Femur (tissue), 1 donor: ENCODE measurements at regions not wholly inside any gene's neighbourhood (a gene's known extent, or its start where the extent isn't known, plus 50 kb on each side); places are given as distances from the start of the nearest gene placed in this dataset.
"Not testable (repeated sequence)": the region's sequence is repeated elsewhere in the genome, so short reads cannot be mapped to it uniquely, and the experiment has no call there.

Source experiments
- DNase-seq: peaks from one replicate; pipeline ENCODE4 v3.0.0-alpha.2; 2017

GRCh38 chr18:56487801-56488200 is 150.6 kb downstream of the TXNL1 start:
- DNase-seq = no peak

DNA sequence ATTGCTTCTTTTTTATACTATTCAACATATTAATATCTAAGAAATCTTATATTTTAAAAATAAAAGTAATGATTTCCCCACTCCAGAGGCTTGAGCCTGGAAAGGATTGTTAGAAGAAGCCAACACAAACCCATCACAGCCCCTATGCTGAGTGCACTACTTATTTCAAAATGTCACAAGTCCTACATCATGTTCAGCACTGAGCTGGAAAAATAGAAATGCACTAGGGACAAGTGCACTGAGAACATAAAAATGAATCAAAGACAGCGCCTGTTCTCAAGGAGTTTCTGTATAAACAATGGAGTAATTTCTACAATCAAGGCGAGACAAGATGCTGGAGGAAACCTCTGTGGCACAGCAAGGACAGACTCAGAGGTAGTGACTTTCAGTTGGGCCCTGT is 155.0 kb downstream of the TXNL1 start:
- DNase-seq = no peak

DNA sequence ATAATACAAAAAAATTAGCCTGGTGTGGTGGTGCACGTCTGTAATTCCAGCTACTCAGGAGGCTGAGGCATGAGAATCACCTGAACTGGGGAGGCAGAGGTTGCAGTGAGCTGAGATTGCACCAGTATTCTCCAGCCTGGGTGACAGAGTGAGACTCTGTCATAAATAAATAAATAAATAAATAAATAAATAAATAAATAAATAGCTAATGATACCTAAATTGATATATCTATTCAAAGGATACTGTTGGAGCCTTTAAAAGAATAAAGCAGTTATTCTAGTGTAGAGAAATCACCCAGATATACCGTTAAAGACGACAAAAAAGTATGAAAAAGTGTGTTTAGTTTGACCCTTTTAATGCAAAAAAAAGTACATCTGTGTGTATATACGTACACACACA is 155.6 kb downstream of the TXNL1 start:
- DNase-seq = not testable (repeated sequence)

GRCh38 chr18:56481751-56482150 is 156.6 kb downstream of the TXNL1 start:
- DNase-seq = no peak

DNA sequence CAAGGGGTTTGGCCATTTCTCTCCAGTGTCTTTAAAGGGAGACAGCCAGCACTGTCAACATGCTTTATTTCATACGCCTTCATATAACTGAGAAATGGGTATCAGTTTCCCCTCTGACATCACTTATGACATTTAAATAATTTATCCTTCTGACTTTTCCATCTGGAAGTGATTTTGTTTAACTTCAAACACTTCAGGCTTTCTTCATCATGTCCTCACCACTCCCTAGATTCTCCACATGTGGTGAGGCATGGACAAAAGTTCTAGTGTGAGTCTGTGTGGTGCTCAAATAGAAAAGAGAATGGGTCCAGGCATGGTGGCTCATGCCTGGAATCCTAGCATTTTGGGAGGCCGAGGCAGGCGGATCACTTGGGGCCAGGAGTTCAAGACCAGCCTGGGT is 158.6 kb downstream of the TXNL1 start:
- no peak for DNase-seq

- no peak for DNase-seq
Observed at GRCh38 chr18:56475250-56475649, 163.1 kb downstream of the TXNL1 start.

DNA sequence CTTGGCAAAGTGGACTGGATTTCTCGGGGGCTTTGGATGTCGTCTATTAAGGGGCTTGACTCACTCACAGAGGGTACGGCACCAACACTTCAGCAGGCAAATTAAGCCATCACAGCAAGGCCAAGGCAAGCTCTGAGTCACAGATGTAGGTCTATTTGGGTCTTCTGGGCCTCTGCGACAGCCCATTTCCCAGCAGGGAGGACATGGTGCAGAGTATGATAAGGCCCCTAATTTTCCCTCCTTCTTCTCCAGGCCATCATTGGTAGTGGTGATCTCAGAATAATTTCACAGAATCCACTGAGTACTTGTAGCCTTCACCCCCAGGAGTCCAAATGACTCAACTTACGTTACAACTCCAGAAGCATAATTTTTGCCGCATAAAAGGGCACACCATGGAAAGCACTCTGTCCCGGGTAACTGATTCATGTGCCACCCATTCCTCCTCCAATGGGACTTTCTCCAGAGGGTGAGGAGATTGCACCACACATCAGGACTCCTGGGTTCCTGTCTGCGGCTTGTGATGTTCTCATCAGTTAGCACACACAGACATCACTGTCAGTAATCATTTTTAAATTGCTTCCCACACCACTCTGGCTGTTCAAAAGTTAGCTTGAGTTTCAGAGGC is 164.9 kb downstream of the TXNL1 start:
- DNase-seq = no peak

- peak; percentile 61 for DNase-seq
Observed at GRCh38 chr18:56470406-56471351, 167.7 kb downstream of the TXNL1 start.

DNA sequence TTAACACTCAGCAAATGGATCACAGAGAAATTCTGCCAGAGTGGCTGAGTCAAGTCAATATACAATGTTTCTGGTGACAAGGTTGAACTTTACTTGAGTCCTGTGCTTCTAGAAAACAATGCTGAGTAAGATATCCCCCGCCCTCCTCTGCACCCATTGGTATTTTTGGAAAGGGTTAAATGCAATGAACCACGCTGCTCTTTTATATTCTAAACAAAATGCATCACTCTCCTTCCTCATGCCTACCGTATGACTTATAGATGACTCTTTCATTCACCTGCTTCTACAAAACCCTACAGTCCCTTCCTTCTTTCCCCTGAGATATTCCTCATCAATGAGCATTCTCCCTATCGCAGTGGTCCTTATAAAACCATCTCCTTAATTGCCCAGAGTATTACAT is 168.8 kb downstream of the TXNL1 start:
- DNase-seq = no peak

- DNase-seq = no peak
Observed at GRCh38 chr18:56468396-56468795, 170.0 kb downstream of the TXNL1 start.

- DNase-seq = no peak
Observed at GRCh38 chr18:56462276-56462675, 176.1 kb downstream of the TXNL1 start.

DNA sequence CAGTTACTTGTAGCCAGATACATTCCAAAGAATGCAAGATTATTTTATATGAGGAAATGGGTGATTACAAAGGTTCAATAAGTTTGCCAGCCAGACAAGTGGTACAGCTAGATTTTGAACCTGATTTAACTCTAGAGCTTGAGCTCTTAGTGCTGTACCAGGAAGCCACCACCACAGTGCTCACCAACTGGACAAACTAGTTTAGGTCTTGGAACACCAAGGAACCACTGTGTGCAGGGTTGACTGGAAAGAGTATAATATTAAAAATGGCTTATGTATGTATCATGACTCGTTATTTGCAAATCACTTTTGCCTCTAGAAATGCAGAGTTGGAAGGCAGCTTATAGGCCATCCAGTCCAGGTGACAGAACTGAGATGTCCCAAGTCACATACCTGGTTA is 177.2 kb downstream of the TXNL1 start:
- DNase-seq = no peak

GRCh38 chr18:56460581-56460980 is 177.8 kb downstream of the TXNL1 start:
- no peak for DNase-seq

- DNase-seq = peak; percentile 41
Observed at GRCh38 chr18:56458770-56459712, 179.4 kb downstream of the TXNL1 start.

DNA sequence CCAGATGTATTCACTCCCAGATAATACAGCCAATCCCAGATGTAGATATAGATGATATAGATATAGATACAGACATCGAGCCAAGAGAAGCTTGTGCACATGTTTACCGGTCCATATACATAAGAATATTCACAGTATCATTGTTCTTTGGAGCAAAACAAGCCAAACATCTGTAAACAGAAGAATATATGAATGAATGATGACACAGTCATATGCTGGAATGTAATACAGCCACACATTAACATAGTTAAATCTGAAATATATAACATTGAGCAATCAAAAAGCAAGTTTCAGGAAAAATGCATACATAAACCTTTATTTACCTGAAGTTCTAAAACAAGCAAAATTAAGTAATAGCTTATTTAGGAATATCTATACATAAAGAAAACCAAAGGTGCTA is 182.5 kb downstream of the TXNL1 start:
- DNase-seq = no peak

GRCh38 chr18:56455141-56455540 is 183.3 kb downstream of the TXNL1 start:
- DNase-seq = no peak

DNA sequence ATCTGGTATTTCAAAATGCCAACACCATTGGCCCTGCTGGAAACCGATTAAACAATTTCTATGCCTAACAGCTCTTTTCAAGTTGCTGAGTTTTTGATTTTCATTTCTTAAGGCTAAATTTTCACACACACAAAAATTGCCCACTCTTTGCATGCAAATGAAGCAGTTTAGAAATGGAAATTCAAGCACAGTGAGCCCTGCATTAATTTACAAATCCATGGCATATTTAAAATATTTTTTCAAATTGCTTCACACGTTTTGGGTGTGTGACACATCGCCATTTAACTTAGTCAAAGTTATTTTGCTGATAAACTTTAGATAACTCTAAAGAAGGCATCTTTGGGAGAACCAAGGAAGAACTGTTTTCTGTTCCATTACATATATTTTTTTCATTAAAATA is 184.8 kb downstream of the TXNL1 start:
- no peak for DNase-seq

DNA sequence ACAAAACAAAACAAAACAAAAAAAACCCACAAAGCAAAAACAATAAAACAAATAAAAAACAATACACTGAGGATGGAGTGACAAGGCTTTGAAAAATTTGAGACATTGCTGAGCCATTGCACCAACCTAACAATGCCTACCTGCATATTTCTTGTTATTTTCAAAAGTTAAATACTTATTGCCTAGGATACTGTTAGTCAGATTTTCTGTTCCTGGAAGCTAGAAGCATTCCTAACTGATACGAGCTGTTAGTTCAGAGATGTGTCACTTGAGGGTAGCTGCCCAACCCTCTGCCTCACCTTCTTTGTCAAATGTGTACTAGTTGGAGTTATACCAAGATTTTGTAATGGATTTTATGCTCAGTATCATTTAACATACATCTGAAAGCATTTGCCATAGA is 187.2 kb downstream of the TXNL1 start:
- no peak for DNase-seq

GRCh38 chr18:56448751-56449150 is 189.6 kb downstream of the TXNL1 start:
- DNase-seq = no peak

DNA sequence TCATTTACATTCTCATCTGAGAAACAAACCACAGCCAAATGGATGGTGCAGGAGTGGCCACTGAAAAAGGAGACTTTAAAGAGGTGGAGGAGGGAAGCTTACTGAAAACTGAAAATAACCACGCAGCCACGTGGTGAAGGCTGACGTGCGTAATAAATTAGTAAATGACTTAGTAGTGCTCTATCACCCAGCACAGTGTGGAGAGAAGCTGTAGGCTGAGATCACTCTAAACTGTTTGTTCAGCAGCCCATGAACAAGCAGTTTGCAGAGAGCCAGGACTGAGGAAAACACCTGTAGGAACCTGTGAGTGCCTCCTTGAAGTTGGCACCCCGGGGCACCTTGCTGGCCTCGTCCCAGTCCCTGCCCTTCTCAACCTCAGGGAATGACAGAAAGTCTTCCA is 193.0 kb downstream of the TXNL1 start:
- DNase-seq = no peak

GRCh38 chr18:56444201-56444600 is 194.2 kb downstream of the TXNL1 start:
- no peak for DNase-seq

- no peak for DNase-seq
Observed at GRCh38 chr18:56443166-56443907, 195.1 kb downstream of the TXNL1 start.
